Glutamatergic neuron (in vitro differentiated cells): ENCODE measurements at regions not wholly inside any gene's neighbourhood (a gene's known extent, or its start where the extent isn't known, plus 50 kb on each side); places are given as distances from the start of the nearest gene placed in this dataset.

Experiments used
- DNase-seq: peaks from one replicate; pipeline ENCODE4 v3.0.0; 2022
- H3K27ac Mint-ChIP-seq: one replicate; pipeline ENCODE4 v1.8.0; 2020; ENCODE audit warnings: mild to moderate bottlenecking, mixed read lengths, inconsistent platforms; ENCODE audit not compliant: unreplicated experiment
- H3K27me3 Mint-ChIP-seq: one replicate; pipeline ENCODE4 v1.8.0; 2020; ENCODE audit warnings: mild to moderate bottlenecking, moderate library complexity, mixed read lengths, inconsistent platforms; ENCODE audit not compliant: unreplicated experiment
- H3K36me3 Mint-ChIP-seq: one replicate; pipeline ENCODE4 v1.8.0; 2020; ENCODE audit warnings: mild to moderate bottlenecking, mixed read lengths, inconsistent platforms; ENCODE audit not compliant: unreplicated experiment
- H3K4me1 Mint-ChIP-seq: one replicate; pipeline ENCODE4 v1.8.0; 2020; ENCODE audit warnings: mild to moderate bottlenecking, low read depth, mixed read lengths, inconsistent platforms; ENCODE audit not compliant: unreplicated experiment
- H3K4me3 Mint-ChIP-seq: one replicate; pipeline ENCODE4 v1.8.0; 2020; ENCODE audit warnings: mild to moderate bottlenecking, mixed read lengths, inconsistent platforms; ENCODE audit not compliant: unreplicated experiment
- H3K9me3 Mint-ChIP-seq: one replicate; pipeline ENCODE4 v1.8.0; 2020; ENCODE audit warnings: mild to moderate bottlenecking, moderate library complexity, mixed read lengths, inconsistent platforms; ENCODE audit not compliant: unreplicated experiment
- CTCF ChIP-seq: fragments of 200-600 bp; sonication (generic); IDR thresholded peaks from one replicate; pipeline ENCODE4 v1.5.0; 2021; ENCODE audit not compliant: partially characterized antibody, unreplicated experiment

- no peak overlapping the region for H3K4me3 Mint-ChIP-seq
- H3K9me3 Mint-ChIP-seq: peaks cover 5% of the 10 kb centered on the region
- H3K27ac Mint-ChIP-seq: no peak overlapping the region
- TF ChIP-seq CTCF: no peak
- peaks cover 3% of the 10 kb centered on the region for H3K27me3 Mint-ChIP-seq
- H3K4me1 Mint-ChIP-seq: no peaks in the 10 kb centered on the region
- no peak for DNase-seq
- H3K36me3 Mint-ChIP-seq: no peaks in the 10 kb centered on the region
Measured at GRCh38 chr12:125233319-125233718, 168.1 kb downstream of the AACS start.

- H3K4me3 Mint-ChIP-seq: no peak overlapping the region
- no peak for DNase-seq
- H3K4me1 Mint-ChIP-seq: peaks cover 7% of the 10 kb centered on the region
- TF ChIP-seq CTCF: no peak
- peaks cover 9% of the 10 kb centered on the region for H3K36me3 Mint-ChIP-seq
- peaks cover 7% of the 10 kb centered on the region for H3K9me3 Mint-ChIP-seq
- H3K27ac Mint-ChIP-seq: no peak overlapping the region
- peaks cover 1% of the 10 kb centered on the region for H3K27me3 Mint-ChIP-seq
Measured at GRCh38 chr12:125239563-125239962, 174.3 kb downstream of the AACS start.

GRCh38 chr12:125240717-125241116 lies 175.5 kb downstream of the AACS start:
- Mint-ChIP-seq H3K4me1 (peaks cover 9% of the 10 kb centered on the region), H3K36me3 (peaks cover 9% of the 10 kb centered on the region)

GRCh38 chr12:125243811-125244210 lies 178.6 kb downstream of the AACS start:
- Mint-ChIP-seq H3K4me1 (peaks cover 13% of the 10 kb centered on the region), H3K9me3 (peaks cover 9% of the 10 kb centered on the region), H3K27me3 (peaks cover 10% of the 10 kb centered on the region), H3K4me3 (no peak overlapping the region), H3K27ac (no peak overlapping the region), H3K36me3 (peaks cover 9% of the 10 kb centered on the region)
- no peak for DNase-seq
- TF ChIP-seq CTCF: no peak

More at GRCh38 chr12:125240717-125241116, 175.5 kb downstream of the AACS start:
- no peak for DNase-seq
- Mint-ChIP-seq H3K27me3 (peaks cover 7% of the 10 kb centered on the region), H3K27ac (no peak overlapping the region), H3K4me3 (no peak overlapping the region), H3K9me3 (peaks cover 7% of the 10 kb centered on the region)
- no peak for TF ChIP-seq CTCF

GRCh38 chr12:125244338-125244737 lies 179.1 kb downstream of the AACS start:
- peaks cover 10% of the 10 kb centered on the region for H3K27me3 Mint-ChIP-seq
- H3K27ac Mint-ChIP-seq: no peak overlapping the region
- peaks cover 4% of the 10 kb centered on the region for H3K36me3 Mint-ChIP-seq
- peaks cover 15% of the 10 kb centered on the region for H3K4me1 Mint-ChIP-seq
- peaks cover 7% of the 10 kb centered on the region for H3K9me3 Mint-ChIP-seq
- TF ChIP-seq CTCF: no peak
- no peak overlapping the region for H3K4me3 Mint-ChIP-seq
- DNase-seq: no peak
